CD4-positive, alpha-beta T cell treated with Interleukin-1 beta for 1 hour (primary cell): ENCODE measurements at regions not wholly inside any gene's neighbourhood (a gene's known extent, or its start where the extent isn't known, plus 50 kb on each side); places are given as distances from the start of the nearest gene placed in this dataset.

ENCODE experiments used
- DNase-seq, 2 donors: peaks; one replicate each; pipeline ENCODE4 v3.0.0-alpha.2; 2020 to 2022

DNA sequence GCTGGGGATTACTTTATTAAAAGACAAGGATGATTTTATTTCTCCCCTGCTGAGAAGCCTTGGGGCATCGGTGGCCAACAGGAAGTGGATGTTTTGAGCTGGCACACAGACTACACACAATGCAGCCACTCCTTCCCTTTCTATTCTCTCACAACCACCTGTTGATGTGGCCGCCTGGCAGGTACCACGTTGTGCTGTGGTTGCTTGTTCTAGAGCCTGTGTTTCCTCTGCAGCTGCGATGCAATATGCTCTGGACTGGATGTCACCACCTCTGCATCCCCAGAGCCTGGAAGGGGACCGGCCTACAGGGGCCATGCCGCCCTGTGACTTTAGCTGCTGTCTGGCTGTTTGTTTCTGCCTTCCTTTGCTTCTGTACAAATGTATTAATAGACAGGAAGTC, 195.7 kb upstream of the CELF2 start:
- DNase-seq, result no peak

GRCh38 chr10:10824591-10825148, 193.0 kb upstream of the CELF2 start:
- no peak for DNase-seq

DNA sequence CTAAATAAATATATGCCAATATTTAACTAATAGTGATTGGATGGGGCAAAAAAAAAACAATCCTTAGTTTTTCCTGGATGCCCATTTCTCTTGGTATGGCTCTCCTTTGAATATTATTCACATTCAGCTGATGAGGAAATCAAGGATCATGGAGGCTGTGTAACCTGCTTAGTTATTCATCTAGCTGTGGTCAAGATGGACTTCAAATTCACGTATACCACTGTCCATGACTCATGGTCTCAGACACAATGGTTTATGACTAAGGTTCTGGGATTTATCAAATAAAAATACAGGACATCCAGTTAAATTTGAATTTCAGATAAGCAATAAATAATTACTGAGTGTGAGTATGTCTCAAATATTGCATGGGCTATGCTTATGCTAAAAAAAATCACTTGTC, 191.5 kb upstream of the CELF2 start:
- DNase-seq, result no peak

- DNase-seq, result no peak
These were observed 189.0 kb upstream of the CELF2 start for GRCh38 chr10:10828623-10829022.

DNA sequence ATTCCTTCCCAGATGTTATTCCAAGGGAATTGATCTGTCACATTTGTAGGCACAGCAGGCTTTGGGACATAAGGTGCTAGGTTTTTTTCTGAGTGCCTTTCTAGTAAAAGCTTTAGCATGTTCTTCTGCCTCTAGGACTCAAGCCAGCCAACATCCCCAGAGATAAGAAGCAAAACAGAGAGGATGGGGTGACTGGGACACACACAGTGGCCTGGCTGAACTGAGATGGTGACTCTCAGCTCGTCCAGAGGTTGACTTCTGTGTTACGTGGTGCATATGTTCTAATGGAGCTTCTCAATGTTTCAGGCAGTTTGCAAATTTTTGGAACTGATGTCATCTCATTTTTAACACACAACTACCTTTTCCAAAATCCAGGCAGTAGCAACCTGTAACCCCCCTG, 188.1 kb upstream of the CELF2 start:
- DNase-seq, result no peak

DNA sequence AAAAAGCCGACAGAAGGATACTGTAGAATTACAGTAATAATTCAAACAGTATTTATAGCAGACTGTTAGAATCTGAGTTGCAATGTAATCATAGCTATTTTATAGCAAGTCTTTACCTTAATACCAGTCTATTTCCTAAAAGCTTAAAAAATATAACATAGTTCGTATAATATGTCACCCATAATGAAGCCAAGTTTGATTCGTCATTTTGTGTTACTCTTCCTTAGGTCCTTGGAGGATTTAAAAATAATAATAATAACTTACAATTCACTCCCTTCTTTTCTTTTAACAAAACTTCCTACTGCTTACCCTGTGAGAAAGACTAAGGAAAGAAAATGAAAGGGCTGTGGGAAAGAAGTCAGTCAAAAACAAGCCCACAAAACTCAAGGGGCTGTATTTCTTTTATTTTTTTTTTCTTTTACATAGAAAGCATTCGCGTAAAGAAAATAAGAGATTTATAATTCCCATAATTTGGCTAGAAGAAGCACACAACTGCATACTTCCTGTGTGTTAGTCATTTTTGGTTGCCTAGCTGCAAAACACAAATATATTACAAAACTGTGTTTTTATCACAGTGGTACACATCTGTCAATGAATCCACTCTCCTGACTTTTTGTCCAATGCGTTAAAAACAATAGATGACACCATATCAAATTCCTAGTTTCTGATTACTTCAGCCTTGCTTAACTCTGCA, 187.2 kb upstream of the CELF2 start:
- DNase-seq, result no peak

- no peak for DNase-seq
These were observed 186.6 kb upstream of the CELF2 start for GRCh38 chr10:10831085-10831484.

DNA sequence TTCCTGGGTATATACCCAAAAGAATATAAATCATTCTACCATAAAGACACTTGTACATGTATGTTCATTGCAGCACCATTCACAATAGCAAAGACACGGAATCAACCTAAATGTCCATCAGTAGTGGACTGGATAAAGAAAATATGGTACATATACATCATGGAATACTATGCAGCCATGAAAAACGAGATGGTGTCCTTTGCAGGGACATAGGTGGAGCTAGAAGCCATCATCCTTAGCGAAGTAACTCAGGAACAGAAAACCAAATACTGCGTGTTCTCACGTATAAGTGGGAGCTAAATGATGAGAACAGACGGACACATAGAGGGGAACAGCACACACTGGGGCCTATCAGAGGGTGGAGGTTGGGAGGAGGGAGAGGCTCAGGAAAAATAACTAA, 183.7 kb upstream of the CELF2 start:
- DNase-seq, result no peak

DNA sequence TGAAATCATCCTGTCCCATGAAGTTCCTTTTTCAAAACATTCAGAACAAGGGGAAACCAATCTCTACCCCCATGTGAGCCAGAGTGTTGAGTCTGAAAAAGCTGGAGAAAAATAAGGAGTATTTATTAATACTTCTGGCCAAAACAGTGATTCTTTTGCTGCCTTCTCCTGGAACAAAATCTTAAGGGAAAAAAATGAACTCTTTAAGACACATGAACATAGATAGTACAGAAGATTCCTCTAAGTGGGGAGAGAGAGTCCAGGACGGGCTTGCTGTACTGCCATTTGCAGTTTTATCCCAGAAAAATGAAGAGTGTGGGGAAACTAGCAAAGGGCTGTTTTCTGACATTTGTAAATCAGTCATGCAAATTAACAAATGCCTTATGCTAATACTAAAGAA, 173.4 kb upstream of the CELF2 start:
- no peak for DNase-seq

GRCh38 chr10:10845185-10845584, 172.5 kb upstream of the CELF2 start:
- DNase-seq, result no peak

GRCh38 chr10:10845826-10846503, 171.7 kb upstream of the CELF2 start:
- no peak for DNase-seq

GRCh38 chr10:10846504-10846900, 171.2 kb upstream of the CELF2 start:
- DNase-seq, result no peak

GRCh38 chr10:10847387-10847786, 170.3 kb upstream of the CELF2 start:
- DNase-seq, result no peak

DNA sequence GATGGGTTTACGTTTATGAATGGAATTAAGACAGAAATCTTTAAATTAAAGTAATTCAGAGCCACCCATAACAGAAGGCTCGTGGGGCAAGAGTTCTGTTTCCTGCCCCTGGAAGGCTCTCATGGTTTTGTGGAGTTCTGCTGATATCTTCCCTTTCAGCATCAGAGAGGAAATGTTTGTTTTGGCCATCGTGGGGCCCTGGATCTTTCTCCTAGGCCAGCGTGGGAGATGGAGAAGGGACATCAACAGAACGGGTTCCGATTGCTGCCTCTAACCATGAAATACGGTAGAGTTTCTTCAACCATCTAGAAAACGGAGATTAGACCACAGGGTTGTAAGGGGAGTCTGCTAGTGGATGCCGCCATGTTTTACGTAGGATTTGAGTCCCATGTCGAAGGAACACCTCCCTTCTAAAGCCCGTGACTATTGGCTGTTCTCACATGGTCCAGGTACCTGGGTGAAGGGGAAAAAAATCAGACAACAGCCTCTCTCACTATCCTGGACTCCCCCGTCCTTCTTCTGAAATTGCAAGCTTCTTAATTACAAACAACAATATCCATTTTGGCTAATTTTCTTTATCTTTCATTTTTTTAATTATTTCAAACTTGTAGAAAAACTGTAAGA, 169.1 kb upstream of the CELF2 start:
- DNase-seq, result no peak

DNA sequence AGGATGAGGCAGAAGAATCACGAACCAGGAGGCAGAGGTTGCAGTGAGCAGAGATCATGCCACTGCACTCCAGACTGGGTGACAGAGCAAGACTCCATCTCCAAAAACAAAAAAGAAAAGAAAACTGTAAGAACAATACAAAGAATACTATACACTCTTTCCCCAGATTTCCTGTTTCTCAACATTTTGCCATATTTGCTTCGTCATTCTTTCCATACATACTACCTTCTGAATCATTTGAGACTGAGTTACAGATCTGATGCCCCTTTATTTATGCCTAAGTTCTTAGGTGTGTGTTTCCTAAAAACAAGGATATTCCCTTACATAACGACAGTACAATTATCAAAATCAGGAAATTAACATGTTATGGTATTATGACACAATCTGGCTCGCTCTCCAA, 168.4 kb upstream of the CELF2 start:
- no peak for DNase-seq

- DNase-seq, result no peak
These were observed 167.5 kb upstream of the CELF2 start for GRCh38 chr10:10850214-10850613.

GRCh38 chr10:10852464-10852863, 165.2 kb upstream of the CELF2 start:
- DNase-seq, result no peak

- no peak for DNase-seq
These were observed 163.7 kb upstream of the CELF2 start for GRCh38 chr10:10853954-10854353.

DNA sequence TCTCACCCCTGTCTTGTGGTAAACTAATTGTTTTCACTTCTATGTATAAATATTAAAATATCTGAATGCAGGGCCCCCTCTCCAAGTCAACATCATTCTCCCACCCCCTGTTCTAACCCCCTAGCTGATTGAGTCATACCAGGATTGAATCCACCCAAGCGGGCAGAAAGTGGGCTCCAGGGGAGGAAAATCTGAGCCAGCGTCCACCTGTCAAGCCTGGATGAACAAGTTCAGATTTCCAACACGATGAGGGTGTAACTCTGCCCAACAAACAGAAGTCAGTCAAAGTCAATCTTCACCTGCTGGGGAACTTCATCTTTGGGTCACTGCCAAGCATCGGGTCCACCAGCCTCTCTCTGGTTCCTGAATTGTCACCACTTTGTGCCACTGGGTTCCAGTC, 162.9 kb upstream of the CELF2 start:
- DNase-seq, result no peak

DNA sequence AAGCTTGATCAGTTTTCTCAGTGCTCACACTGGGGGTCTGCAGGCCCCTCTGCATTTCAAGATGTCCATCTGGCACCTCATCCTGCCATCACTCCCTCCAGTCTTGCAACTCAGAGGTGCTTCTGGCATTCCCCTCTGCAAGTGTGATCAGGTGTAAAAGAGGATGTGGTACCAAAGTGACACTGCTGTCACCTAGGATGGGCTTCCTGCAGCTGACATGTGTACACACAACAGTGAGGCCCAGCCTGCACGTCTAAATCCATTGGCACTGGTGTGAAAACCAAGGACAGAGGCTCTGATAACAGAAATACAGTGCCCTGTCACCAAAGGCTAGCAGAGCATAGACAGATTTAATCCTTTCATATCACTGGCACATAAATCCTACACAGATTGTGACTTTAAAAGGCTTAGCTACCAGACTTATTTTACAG, 162.5 kb upstream of the CELF2 start:
- DNase-seq, result no peak

- no peak for DNase-seq
These were observed 157.2 kb upstream of the CELF2 start for GRCh38 chr10:10860455-10860976.

DNA sequence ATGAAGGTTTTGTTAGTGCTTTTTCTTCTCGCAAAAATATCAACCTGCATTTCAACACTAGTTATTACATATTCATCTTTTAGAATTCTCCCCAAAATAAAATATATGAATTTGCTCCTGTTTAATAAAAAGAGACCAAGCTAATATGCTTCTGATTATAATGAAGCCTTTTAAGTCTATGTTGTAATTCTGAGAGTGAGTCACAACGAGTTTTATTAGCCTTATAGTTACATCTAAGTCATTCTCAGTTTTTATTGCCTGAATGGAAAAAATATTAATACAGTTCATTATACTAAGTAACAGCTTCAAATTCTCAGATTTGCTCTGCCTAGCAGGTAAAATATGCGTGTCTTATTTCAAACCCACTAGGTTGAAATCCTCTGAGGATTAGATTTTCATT, 152.4 kb upstream of the CELF2 start:
- DNase-seq, result no peak

GRCh38 chr10:10865913-10866312, 151.8 kb upstream of the CELF2 start:
- DNase-seq, result no peak

DNA sequence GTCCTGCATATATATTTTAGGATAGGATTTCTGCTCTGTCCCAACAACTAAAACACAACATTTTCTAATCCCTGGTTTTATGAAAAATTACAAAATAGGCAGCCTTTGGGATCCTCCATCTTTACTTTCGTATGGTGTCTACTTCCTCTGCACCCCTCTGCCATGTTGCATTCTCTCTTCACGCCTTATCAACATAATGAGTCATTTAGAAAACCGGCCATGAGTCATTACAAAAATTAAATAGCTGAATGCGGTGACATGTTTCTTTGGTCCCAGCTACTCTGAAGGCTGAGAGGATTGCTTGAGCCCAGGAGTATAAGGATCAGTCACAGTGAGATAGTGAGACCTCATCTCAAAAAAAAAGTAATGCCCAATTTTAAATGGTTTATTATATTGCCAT, 148.1 kb upstream of the CELF2 start:
- DNase-seq, result no peak
